ENCODE measurements at regions not wholly inside any gene's neighbourhood (a gene's known extent, or its start where the extent isn't known, plus 50 kb on each side); places are given as distances from the start of the nearest gene placed in this dataset.

- TF ChIP-seq CTCF (IDR thresholded peaks at IDR 0.05 in 8 of 11, conservative IDR thresholded peaks at IDR 0.05 in 3 of 11): no peak
- no peak for TF ChIP-seq POLR2AphosphoS5 (IDR thresholded peaks at IDR 0.05)
These were observed 363.9 kb upstream of the TMEFF2 start for GRCh38 chr2:192558637-192559036.

Measured in spleen (tissue), 7 donors.